DND-41 (cell line): ENCODE measurements at regions not wholly inside any gene's neighbourhood (a gene's known extent, or its start where the extent isn't known, plus 50 kb on each side); places are given as distances from the start of the nearest gene placed in this dataset.

Source experiments
- ATAC-seq: fragments of 200-7000 bp; cut with Tn5 transposase; 3 replicates; pipeline ENCODE4 v1.9.1; 2021; ENCODE audit warnings: low read depth; ENCODE audit not compliant: insufficient read depth
- DNase-seq: peaks from one replicate; pipeline ENCODE4 v3.0.0-alpha.2; 2020
- H2AFZ ChIP-seq: 2 replicates; pipeline ENCODE4 v1.6.0; 2012; ENCODE audit warnings: low read depth, low read length
- H3K27ac ChIP-seq: 2 replicates; pipeline ENCODE4 v1.5.1; 2012; ENCODE audit warnings: low read length, inconsistent platforms
- H3K27me3 ChIP-seq: fragments of 200-600 bp; sonication (generic); 2 replicates; pipeline ENCODE4 v1.6.0; 2012; ENCODE audit warnings: low read length, mild to moderate bottlenecking, inconsistent platforms; ENCODE audit not compliant: insufficient read depth, poor library complexity
- H3K36me3 ChIP-seq: 2 replicates; pipeline ENCODE4 v1.5.1; 2012; ENCODE audit warnings: low read length, inconsistent platforms; ENCODE audit not compliant: insufficient read depth
- H3K4me1 ChIP-seq: 2 replicates; pipeline ENCODE4 v1.5.1; 2012; ENCODE audit warnings: mild to moderate bottlenecking, low read length; ENCODE audit not compliant: insufficient read depth
- H3K4me2 ChIP-seq: 2 replicates; pipeline ENCODE4 v1.6.0; 2012; ENCODE audit warnings: mild to moderate bottlenecking, moderate library complexity, low read length, inconsistent platforms; ENCODE audit not compliant: insufficient read depth
- H3K4me3 ChIP-seq, 2 experiments: fragments of 200-600 bp in 1 of 2; shearing (Covaris generic) in 1 of 2; 2 replicates each; pipeline ENCODE4 v1.5.1; 2012 to 2016; ENCODE audit warnings: inconsistent platforms in 2 of 2, low read length in 2 of 2, mild to moderate bottlenecking in 2 of 2, low read depth in 1 of 2, moderate library complexity in 1 of 2
- H3K79me2 ChIP-seq: 2 replicates; pipeline ENCODE4 v1.6.0; 2012; ENCODE audit warnings: low read length, inconsistent platforms; ENCODE audit not compliant: insufficient read depth
- H3K9ac ChIP-seq: 2 replicates; pipeline ENCODE4 v1.6.0; 2012; ENCODE audit warnings: low read depth, mild to moderate bottlenecking, inconsistent platforms, low read length, moderate library complexity
- H3K9me3 ChIP-seq: 2 replicates; pipeline ENCODE4 v1.5.1; 2012; ENCODE audit warnings: low read length, moderate library complexity, mild to moderate bottlenecking, inconsistent platforms; ENCODE audit not compliant: insufficient read depth, severe bottlenecking
- H4K20me1 ChIP-seq: 2 replicates; pipeline ENCODE4 v1.6.0; 2012; ENCODE audit warnings: low read length; ENCODE audit not compliant: insufficient read depth
- CTCF ChIP-seq: IDR thresholded peaks from 2 replicates; pipeline ENCODE4 v1.5.1; 2012; ENCODE audit warnings: borderline replicate concordance, low read length, moderate library complexity, mild to moderate bottlenecking; ENCODE audit not compliant: poor library complexity, severe bottlenecking; ENCODE audit errors: extremely low read depth
- EZH2 ChIP-seq: IDR thresholded peaks from 3 replicates; pipeline ENCODE4 v1.6.1; 2012; ENCODE audit warnings: borderline replicate concordance, low read depth, mild to moderate bottlenecking, moderate library complexity, low read length, inconsistent platforms; ENCODE audit not compliant: severe bottlenecking

- no peak overlapping the region for H3K9ac ChIP-seq
- H3K36me3 ChIP-seq, result no peaks in the 10 kb centered on the region
- H2AFZ ChIP-seq, result no peak overlapping the region
- no peak for TF ChIP-seq EZH2
- no peak for TF ChIP-seq CTCF
- no peaks in the 10 kb centered on the region for H3K79me2 ChIP-seq
- no peak for ATAC-seq
- H3K4me3 ChIP-seq, result no peak overlapping the region
- no peaks in the 10 kb centered on the region for H3K4me1 ChIP-seq
- no peaks in the 10 kb centered on the region for H3K27me3 ChIP-seq
- DNase-seq, result no peak
- no peaks in the 10 kb centered on the region for H4K20me1 ChIP-seq
- H3K4me2 ChIP-seq, result no peak overlapping the region
- H3K9me3 ChIP-seq, result peaks cover 2% of the 10 kb centered on the region
- H3K27ac ChIP-seq, result no peak overlapping the region
These were observed 170.2 kb upstream of the TRIM24 start for GRCh38 chr7:138289864-138290263.

DNA sequence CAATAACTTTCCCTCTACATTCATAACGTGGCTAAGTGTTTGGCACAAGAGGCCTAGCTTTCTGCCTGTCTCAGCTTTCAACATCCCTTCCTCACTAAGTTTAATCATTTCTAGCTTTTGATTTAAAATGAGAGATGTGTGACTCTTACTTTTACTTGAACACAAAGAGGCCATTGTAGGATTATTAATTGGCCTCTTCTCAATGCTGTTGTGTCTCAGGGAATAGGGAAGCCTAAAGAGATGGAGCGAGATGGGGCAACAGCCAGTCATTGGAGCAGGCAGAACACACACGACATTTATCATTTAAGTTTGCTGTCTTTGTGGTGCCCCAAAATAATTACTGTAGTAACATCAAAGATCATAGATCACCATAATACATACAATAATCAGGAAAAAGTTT is 167.1 kb upstream of the TRIM24 start:
- no peak overlapping the region for H3K27ac ChIP-seq
- no peaks in the 10 kb centered on the region for H3K27me3 ChIP-seq
- no peak overlapping the region for H3K9ac ChIP-seq
- no peak overlapping the region for H3K4me2 ChIP-seq
- no peaks in the 10 kb centered on the region for H4K20me1 ChIP-seq
- H3K4me1 ChIP-seq, result no peaks in the 10 kb centered on the region
- no peaks in the 10 kb centered on the region for H3K79me2 ChIP-seq
- H2AFZ ChIP-seq, result no peak overlapping the region
- ATAC-seq, result no peak
- TF ChIP-seq CTCF (no peak), EZH2 (no peak)
- H3K4me3 ChIP-seq, result no peak overlapping the region
- DNase-seq, result no peak
- peaks cover 2% of the 10 kb centered on the region for H3K9me3 ChIP-seq
- H3K36me3 ChIP-seq, result no peaks in the 10 kb centered on the region

DNA sequence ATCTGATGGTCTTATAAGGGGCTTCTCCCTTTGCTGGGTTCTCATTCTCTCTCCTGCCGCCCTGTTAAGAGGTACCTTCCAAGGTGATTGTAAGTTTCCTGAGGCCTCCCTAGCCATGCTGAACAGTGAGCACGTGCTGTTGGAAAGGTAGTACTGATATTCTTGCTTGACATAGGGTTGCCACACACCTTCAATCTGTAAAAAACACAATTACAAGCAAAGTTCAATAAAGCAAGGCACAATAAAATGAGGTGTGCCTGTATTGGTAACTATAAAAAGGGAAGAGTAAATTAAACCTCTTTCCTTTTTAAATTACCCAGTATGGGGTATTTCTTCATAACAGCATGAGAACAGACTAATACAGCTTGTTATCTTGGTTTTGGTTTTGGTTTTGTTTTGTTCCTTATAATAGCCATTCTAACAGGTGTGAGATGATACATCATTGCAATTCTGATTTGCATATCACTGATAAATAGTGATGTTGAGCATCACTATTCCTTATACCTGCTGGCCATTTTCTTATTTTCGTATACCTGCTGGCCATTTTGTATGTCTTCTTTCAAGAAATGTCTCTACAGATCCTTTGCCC is 164.9 kb upstream of the TRIM24 start:
- no peaks in the 10 kb centered on the region for H3K9me3 ChIP-seq
- DNase-seq, result no peak
- no peak overlapping the region for H3K4me2 ChIP-seq
- H3K27ac ChIP-seq, result no peak overlapping the region
- no peaks in the 10 kb centered on the region for H4K20me1 ChIP-seq
- no peak for ATAC-seq
- no peaks in the 10 kb centered on the region for H3K4me1 ChIP-seq
- H3K27me3 ChIP-seq, result no peaks in the 10 kb centered on the region
- no peak overlapping the region for H3K9ac ChIP-seq
- H3K36me3 ChIP-seq, result no peaks in the 10 kb centered on the region
- TF ChIP-seq CTCF, result no peak
- no peak for TF ChIP-seq EZH2
- no peaks in the 10 kb centered on the region for H3K79me2 ChIP-seq
- no peak overlapping the region for H3K4me3 ChIP-seq
- H2AFZ ChIP-seq, result no peak overlapping the region

GRCh38 chr7:138297526-138297925 is 162.5 kb upstream of the TRIM24 start:
- ATAC-seq (no peak), DNase-seq (no peak)
- H3K27ac ChIP-seq, result no peak overlapping the region
- TF ChIP-seq EZH2, result no peak
- no peak for TF ChIP-seq CTCF
- H3K4me2 ChIP-seq, result no peak overlapping the region
- H3K4me3 ChIP-seq, result no peak overlapping the region
- no peaks in the 10 kb centered on the region for H3K4me1 ChIP-seq
- no peaks in the 10 kb centered on the region for H3K36me3 ChIP-seq
- no peaks in the 10 kb centered on the region for H3K9me3 ChIP-seq
- H3K79me2 ChIP-seq, result no peaks in the 10 kb centered on the region
- no peak overlapping the region for H3K9ac ChIP-seq
- no peaks in the 10 kb centered on the region for H3K27me3 ChIP-seq
- H4K20me1 ChIP-seq, result no peaks in the 10 kb centered on the region
- no peak overlapping the region for H2AFZ ChIP-seq
